NK-92 (cell line): ENCODE measurements at regions not wholly inside any gene's neighbourhood (a gene's known extent, or its start where the extent isn't known, plus 50 kb on each side); places are given as distances from the start of the nearest gene placed in this dataset.
A peak's percentile ranks its signal among the peaks of the same experiment; 100 is the strongest.
"Not testable (repeated sequence)": the region's sequence is repeated elsewhere in the genome, so short reads cannot be mapped to it uniquely, and the experiment has no call there.

Source experiments
- DNase-seq: peaks from one replicate; lab custom pipeline; 2025; ENCODE audit not compliant: unreplicated experiment; lab: John Stamatoyannopoulos, UW

DNA sequence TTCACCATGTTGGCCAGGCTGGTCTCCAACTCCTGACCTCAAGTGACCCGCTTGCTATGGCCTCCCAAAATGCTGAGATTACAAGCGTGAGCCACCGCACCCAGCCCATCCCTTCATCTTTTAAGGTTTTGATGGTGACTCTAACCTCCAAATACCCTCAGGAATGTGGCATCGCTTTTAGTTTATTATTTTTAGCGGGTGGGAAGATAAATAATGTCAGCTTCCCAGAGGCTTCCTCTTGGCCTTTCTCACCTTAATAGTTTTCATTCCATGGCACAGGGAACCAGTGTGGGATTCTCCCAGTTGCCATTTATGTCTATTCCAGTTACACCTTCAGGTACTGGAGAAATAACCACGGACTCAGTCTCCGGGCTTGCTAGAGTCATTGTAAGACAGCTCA is 92.1 kb upstream of the LRRN2 start:
- no peak for DNase-seq

GRCh38 chr1:204780630-204781029 is 90.0 kb upstream of the NFASC start:
- DNase-seq, result no peak

GRCh38 chr1:204782118-204782700 is 88.5 kb upstream of the NFASC start:
- DNase-seq, result no peak

GRCh38 chr1:204785023-204785422 is 85.6 kb upstream of the NFASC start:
- DNase-seq, result not testable (repeated sequence)

DNA sequence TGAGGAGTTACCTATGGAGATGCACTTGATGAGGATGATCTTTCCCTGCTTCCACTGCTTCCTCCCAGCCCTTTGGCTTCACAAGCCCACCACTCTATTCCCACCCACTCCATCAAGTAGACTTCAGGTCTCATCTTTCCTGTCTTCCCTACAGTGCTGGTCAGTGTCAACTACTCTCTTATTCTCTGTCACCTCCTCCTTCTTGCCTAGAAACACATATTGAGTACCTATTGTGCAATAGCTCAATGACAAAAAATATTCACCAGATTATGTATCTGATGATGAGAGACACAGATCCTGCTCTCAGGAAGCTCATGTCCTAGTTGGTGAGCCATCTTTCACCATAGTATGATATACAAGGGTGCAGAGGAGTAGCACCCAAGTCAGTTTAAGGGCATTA is 82.2 kb upstream of the NFASC start:
- DNase-seq, result no peak

DNA sequence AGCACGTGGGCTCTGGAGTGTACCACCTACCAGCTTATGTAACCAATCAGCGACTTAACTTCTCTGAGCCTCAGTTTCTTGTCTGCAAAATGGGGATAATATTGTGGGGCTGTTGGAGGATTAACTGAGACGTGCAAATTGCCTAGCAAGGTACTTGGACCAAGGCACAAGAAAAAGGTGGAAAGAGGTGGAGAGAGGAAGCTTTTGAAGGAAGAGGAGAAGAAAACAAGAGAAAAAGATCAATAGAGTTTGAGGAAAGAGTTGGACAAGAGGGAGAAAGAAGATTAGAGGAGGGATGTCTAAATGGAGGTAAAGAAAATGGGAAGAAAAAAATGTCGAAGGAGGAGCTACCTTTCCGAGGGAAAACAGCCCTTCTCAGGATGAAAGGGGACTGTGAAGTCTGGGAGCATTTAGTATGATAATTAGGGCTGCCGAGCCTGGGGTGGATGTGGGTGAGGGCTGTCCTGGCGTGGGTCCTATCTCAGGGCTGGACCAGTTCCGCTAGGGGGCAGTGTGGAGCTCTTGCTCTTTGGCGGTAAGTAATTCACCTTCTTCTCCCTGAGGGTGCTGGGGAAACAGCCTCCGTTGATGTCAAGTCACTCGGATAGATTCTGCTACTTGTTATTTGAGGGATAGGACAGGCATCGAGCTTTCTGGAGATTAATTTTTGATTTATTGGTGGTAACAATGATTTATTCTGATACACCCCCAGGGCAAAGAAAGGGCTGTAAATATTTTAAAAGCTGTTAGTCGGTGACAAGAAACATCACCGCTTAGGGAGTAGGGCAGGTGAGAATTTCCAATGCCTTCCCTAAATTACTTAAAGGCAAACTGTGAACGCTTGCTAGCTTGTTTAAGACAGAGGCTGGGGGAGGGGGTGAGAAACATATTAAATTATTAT is 79.0 kb upstream of the NFASC start:
- DNase-seq, result no peak

GRCh38 chr1:204792354-204792692 is 78.3 kb upstream of the NFASC start:
- DNase-seq, result no peak

DNA sequence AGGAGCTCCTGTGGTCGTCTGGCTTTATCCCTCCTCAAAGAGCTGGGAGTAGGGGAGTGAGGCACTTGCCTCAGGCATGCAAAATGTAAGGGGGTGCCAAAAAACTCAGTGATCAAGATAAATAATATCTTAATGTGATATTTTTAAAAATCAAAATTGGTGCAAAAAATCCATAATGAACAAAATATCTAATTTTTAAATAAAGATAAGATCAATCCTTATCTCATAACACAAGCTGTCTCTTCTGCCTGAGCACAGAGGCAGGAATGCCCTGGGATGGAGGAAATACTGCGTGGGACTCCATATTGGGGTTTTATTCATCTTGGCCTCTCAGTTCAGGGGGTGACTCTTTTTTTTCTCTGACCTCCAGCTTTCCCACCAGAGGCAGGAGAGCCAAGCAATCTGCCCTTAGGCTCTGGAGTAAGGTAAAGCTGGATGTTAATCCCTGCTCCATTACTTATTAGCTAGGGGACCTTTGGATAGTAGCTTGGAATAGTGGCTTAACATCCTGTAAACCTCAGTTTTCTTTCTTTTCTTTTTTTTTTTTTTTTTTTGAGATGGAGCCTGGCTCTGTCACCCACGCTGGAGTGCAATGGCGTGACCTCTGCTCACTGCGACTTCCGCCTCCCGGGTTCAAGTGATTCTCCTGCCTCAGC is 77.3 kb upstream of the NFASC start:
- no peak for DNase-seq

- not testable (repeated sequence) for DNase-seq
Measured at GRCh38 chr1:204796886-204797285, 73.8 kb upstream of the NFASC start.

- no peak for DNase-seq
Measured at GRCh38 chr1:204797401-204797800, 73.3 kb upstream of the NFASC start.

GRCh38 chr1:204799630-204800029 is 71.0 kb upstream of the NFASC start:
- DNase-seq, result no peak

- DNase-seq, result no peak
Measured at GRCh38 chr1:204801211-204801610, 69.5 kb upstream of the NFASC start.

DNA sequence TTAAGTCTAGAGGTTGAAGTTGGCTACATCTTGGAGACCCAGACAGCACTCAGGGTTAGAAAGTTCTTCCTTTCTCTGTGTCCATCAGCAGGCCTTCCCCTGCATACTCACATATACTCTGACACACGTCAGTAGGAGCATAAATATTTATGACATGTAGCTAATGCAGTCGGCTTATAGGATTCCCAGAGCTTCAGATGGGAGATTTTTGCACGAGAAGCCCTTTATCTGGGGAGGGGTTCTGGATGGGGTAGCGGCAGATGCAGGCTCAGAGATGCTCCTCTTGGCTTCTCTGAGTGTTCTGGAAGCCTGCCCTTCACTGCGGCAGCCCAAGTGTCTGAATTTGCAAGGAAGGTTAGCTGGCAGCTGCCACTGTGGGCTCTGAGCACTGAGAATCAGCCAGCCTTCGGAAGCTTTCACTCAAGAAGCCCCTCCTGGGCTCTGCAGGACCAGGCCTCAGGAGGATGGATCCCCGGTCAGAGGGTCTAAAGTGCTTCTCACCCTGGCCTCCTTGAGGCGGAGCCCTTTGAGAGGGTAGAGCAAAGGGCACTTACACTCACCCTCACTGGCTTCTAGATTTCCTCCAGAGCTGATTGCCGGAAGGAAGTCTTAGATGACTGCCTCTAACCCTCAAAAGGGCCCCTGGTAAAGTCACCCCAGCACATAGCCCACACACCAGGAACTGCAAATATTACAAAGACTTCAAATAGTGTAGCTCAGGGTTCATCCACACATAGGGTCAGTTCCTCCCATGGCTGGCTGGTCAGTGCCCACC is 68.1 kb upstream of the NFASC start:
- DNase-seq, result no peak

DNA sequence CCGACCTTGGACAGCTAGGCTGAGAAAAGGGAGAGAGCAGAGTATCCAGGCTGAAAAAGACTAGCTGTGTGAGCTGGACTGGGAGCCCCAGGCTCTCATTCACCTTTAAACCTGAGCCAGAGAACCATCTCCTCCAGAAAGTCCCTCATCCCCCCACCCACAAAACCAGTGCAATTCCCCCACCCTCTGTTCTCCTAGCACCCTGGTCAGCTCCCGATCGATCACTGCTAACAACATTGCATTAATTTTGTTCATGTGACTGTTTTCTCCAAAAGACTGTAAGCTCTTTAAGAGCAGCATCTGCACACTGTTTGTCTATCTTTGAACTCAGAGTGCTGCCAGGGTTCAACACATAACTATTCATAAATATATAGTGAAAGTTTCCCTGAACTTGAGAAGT is 67.1 kb upstream of the NFASC start:
- no peak for DNase-seq

GRCh38 chr1:204806943-204807687 is 63.5 kb upstream of the NFASC start:
- DNase-seq, result peak; percentile 10

DNA sequence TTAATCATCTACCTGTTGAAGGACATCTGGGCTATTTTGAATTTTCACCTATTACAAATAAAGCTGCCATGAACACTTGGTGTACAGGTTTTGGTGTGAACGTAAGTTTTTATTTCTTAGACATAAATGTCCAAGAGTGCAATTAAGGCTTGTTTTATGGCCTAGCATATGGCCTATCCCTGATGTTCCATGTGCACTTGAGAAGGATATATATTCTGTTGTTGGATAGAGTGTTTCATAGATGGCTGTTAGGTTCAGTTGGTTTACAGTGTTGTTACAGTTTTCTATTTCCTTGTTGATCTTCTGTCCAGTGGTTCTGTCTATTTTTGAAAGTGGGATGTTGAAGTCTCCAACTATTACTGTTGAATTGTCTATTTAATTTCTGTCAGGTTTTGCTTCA is 61.2 kb upstream of the NFASC start:
- no peak for DNase-seq

- DNase-seq, result no peak
Measured at GRCh38 chr1:204812842-204813241, 57.8 kb upstream of the NFASC start.

DNA sequence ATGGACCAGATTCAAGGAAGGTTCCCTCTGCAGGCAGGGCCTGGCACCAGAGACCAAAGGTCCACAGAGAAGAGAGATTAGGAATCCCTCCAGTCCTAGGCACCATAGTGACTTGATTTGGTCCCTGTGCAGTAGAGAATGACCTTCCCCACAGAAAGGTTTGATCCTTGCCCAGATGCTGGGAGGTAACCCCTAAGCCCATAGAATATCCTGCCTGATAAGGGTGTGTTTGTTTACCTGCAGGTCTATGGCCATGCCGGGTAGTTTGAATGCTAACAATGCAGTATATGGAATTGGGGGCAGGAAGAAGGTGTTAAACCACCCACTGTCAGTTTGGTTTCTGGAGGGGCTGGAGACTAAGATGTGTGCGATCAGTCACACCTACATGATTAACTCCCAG is 57.1 kb upstream of the NFASC start:
- no peak for DNase-seq

GRCh38 chr1:204814166-204814884 is 56.3 kb upstream of the NFASC start:
- no peak for DNase-seq

- no peak for DNase-seq
Measured at GRCh38 chr1:204817341-204817740, 53.3 kb upstream of the NFASC start.
